ENCODE measurements at regions not wholly inside any gene's neighbourhood (a gene's known extent, or its start where the extent isn't known, plus 50 kb on each side); places are given as distances from the start of the nearest gene placed in this dataset.
A peak's percentile ranks its signal among the peaks of the same experiment; 100 is the strongest.
"Not testable (repeated sequence)": the region's sequence is repeated elsewhere in the genome, so short reads cannot be mapped to it uniquely, and the experiment has no call there.

DNA sequence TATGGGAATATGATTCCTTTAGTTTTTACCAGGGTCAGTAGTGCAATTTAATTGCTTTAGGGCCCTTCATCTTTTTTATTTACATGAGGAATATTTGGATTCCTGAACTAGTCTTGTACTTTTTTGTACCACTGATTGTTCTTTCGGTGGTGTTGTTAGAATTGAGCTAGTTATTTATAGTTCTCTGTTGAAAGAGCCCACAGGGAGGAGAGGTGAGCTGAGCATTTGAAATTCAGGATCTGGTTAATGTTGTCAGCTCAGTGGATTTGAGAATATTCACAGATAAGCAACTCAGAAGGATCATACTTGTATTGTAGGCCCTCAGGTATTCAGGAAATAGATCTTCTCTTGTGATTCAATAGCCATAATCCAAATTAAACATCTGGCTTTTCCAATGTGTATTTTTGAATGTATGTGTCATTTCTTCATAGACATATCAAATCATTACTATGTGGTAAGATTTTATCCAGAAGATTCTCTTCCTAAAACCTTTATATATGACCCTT lies 613.2 kb downstream of the ISL1 start:
- intact Hi-C loops (cut with DNase I, micrococcal nuclease), result no loop called here
- no peak for DNase-seq
- no peak for ATAC-seq

- DNase-seq, result no peak
- ATAC-seq, result no peak
- intact Hi-C loops (cut with DNase I, micrococcal nuclease), result no loop called here
Measured at GRCh38 chr5:51997500-51997899, 614.3 kb downstream of the ISL1 start.

DNA sequence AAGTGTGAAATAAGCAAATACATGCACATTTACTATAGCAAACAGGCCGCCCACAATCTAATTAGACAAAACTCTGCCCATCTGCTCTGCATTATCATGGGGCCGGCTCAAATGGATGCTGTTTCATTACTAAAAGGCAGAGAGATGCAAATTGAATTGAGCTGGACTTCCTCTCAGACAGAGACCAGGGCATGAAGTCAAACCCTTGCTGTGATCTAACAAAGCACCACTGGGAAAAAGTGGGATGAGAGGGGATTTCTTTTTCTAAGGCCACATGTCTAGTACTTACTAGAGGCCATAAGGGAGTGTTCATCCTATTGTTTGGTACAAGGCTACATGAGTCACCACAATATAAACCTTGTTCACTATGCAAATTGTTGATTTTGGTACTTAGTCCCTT lies 614.7 kb downstream of the ISL1 start:
- DNase-seq, result no peak
- no peak for ATAC-seq
- intact Hi-C loops (cut with DNase I, micrococcal nuclease), result no loop called here

GRCh38 chr5:52007230-52007858 lies 624.1 kb downstream of the ISL1 start:
- intact Hi-C loops (cut with DNase I, micrococcal nuclease), result loop anchor here in 1 of 2 donors (5.0 kb wide), 1 partner anchor 1045 kb away; no protein-coding TSS in a partner anchor
- ATAC-seq, result peak; percentile 63
- no peak for DNase-seq

GRCh38 chr5:52010454-52010853 lies 627.2 kb downstream of the ISL1 start:
- ATAC-seq, result no peak
- no peak for DNase-seq
- intact Hi-C loops (cut with DNase I, micrococcal nuclease), result no loop called here

DNA sequence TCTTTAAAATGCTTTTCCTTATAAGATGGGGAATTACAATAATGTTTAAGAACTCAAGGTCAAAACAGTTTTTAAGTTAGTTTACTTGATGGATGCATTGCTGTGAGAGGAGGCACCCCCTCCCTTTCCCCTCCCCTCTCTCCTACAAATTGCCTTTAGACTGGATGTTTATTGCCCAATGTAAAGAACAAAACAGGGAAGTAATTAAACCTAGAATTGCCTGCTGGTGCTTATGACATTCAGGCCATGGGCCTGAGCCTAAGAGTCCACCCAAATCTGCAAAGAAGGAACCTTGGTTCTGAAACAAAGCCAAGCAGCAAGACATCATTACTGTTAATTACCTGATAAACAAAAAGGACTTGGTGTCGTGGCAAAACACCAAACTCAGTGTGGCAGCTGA lies 630.3 kb downstream of the ISL1 start:
- DNase-seq, result no peak
- intact Hi-C loops (cut with DNase I, micrococcal nuclease), result no loop called here
- peak; percentile 52 for ATAC-seq

GRCh38 chr5:52015760-52016159 lies 632.5 kb downstream of the ISL1 start:
- intact Hi-C loops (cut with DNase I, micrococcal nuclease), result no loop called here
- no peak for DNase-seq
- ATAC-seq, result no peak

- no peak for ATAC-seq
- intact Hi-C loops (cut with DNase I, micrococcal nuclease), result no loop called here
- no peak for DNase-seq
Measured at GRCh38 chr5:52017567-52017966, 634.3 kb downstream of the ISL1 start.

GRCh38 chr5:52024359-52024758 lies 641.1 kb downstream of the ISL1 start:
- intact Hi-C loops (cut with DNase I, micrococcal nuclease), result no loop called here
- ATAC-seq (no peak), DNase-seq (no peak)

- ATAC-seq; intact Hi-C loops (cut with DNase I, micrococcal nuclease); DNase-seq: not testable (repeated sequence)
Measured at GRCh38 chr5:52029836-52030235, 646.6 kb downstream of the ISL1 start.

- ATAC-seq (no peak), DNase-seq (no peak)
- intact Hi-C loops (cut with DNase I, micrococcal nuclease), result no loop called here
Measured at GRCh38 chr5:52041842-52042241, 658.6 kb downstream of the ISL1 start.

- intact Hi-C loops (cut with DNase I, micrococcal nuclease), result no loop called here
- ATAC-seq, result no peak
- no peak for DNase-seq
Measured at GRCh38 chr5:52043137-52043536, 659.9 kb downstream of the ISL1 start.

GRCh38 chr5:52043543-52043942 lies 660.3 kb downstream of the ISL1 start:
- DNase-seq, result no peak
- no peak for ATAC-seq
- intact Hi-C loops (cut with DNase I, micrococcal nuclease), result no loop called here

DNA sequence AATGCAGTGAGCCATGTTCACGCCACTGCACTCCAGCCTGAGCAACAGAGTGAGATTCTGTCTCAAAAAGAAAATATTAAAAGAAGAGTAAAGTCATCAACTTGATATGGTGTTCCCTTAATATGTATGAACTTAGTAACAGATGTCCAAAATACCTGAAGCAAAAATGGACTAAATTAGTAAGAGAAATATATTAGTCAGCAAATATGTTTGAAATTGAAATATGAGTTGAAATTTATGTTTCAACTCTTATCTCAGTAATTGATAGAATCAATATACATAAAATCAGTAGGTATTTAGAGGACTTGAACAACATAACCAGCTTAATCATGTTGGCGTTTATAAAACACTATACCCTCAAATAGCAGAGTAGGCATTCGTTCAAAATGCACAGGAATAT lies 668.5 kb downstream of the ISL1 start:
- intact Hi-C loops (cut with DNase I, micrococcal nuclease), result no loop called here
- DNase-seq (no peak), ATAC-seq (no peak)

- ATAC-seq (no peak), DNase-seq (no peak)
- intact Hi-C loops (cut with DNase I, micrococcal nuclease), result no loop called here
Measured at GRCh38 chr5:52063186-52063585, 679.9 kb downstream of the ISL1 start.

DNA sequence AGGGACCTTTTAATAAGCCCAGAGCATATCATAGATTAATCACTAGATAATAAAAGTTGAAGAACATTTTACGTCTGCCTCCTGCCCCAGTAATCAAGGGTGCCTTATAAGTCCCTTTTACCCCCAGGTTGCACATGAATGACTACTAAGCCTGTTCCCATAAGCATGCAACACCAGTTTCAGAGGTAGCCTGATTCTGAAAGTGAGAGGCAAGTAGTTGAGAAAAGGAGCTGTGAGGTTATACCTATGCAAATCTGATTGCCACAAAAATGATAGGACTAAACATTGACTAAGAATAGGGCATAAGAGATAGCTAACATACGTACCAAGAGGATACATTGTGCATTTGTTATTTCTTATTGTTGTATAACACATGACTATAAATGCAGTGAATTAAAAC lies 681.9 kb downstream of the ISL1 start:
- intact Hi-C loops (cut with DNase I, micrococcal nuclease), result no loop called here

GRCh38 chr5:52069997-52070396 lies 686.7 kb downstream of the ISL1 start:
- intact Hi-C loops (cut with DNase I, micrococcal nuclease), result no loop called here
- ATAC-seq (no peak), DNase-seq (no peak)

More for the DNA sequence above, 681.9 kb downstream of the ISL1 start:
- ATAC-seq, result no peak
- no peak for DNase-seq

DNA sequence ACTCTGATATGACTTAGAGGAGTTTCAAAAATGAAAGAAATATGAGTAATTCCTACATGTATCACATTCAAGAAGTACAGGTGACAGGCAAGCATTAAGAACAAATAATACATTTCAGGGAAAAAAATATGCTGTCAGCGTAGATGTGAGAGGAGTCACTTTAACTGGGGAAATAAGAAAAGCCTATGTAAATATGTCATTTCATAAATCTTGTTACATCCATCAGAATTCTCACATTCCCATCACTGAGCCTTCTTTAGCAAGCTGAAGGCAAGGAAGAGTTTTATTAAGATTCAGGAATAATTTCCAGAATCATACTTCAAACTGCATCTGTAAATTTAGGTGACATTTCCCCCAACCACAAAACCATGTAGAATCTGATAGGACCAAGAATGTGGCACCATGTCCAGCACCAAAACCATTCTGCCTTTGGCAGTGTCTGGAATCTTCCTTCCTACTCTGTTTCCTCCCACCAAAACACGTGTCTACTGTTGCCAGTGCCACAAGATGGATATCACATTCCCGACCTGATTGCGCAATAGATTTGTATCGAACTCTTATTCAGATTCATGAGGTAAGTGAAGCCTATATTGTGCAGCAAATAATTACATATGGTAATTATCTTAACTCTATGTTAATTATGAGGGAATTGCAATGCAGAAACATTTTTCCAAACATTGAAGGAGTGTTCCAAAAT lies 690.9 kb downstream of the ISL1 start:
- ATAC-seq (no peak), DNase-seq (no peak)
- intact Hi-C loops (cut with DNase I, micrococcal nuclease), result no loop called here

GRCh38 chr5:52077941-52078815 lies 694.9 kb downstream of the ISL1 start:
- no peak for ATAC-seq
- intact Hi-C loops (cut with DNase I, micrococcal nuclease), result no loop called here
- DNase-seq, result no peak

- ATAC-seq; intact Hi-C loops (cut with DNase I, micrococcal nuclease); DNase-seq: not testable (repeated sequence)
Measured at GRCh38 chr5:52102311-52102710, 685.4 kb upstream of the ITGA1 start.

All from left colon (tissue), 2 donors.